DMS114 treated with DMSO at 0.1 percent for 48 hours (cell line): ENCODE measurements at regions not wholly inside any gene's neighbourhood (a gene's known extent, or its start where the extent isn't known, plus 50 kb on each side); places are given as distances from the start of the nearest gene placed in this dataset.
"Not testable (repeated sequence)": the region's sequence is repeated elsewhere in the genome, so short reads cannot be mapped to it uniquely, and the experiment has no call there.

ENCODE experiments used
- DNase-seq: peaks from one replicate; lab custom pipeline; 2025; ENCODE audit not compliant: unreplicated experiment; lab: John Stamatoyannopoulos, UW

GRCh38 chr2:172253190-172254052, 150.7 kb upstream of the DLX2 start:
- DNase-seq = no peak

- DNase-seq = no peak
Observed at GRCh38 chr2:172256886-172257285, 154.2 kb upstream of the DLX2 start.

DNA sequence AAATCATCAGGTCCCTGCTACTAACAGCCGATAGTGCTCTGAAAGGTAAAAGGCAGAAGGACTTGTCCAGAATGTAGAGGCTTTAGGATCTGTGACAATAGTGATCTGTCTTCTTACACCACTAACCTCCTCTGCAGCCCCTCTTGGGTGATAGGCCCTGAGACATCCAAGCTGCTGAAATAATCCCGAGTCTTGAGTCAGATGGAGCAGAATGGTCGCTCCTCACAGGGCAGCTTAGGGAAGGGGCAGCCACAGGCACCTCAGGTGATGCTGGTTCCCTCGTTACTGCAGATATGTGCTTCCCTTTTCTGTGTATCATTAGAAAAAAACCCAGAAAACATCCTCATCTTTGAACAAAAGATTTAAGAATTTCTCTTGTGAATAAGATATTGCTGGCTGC, 157.1 kb upstream of the DLX2 start:
- DNase-seq = no peak

GRCh38 chr2:172260336-172260735, 157.6 kb upstream of the DLX2 start:
- DNase-seq = no peak

DNA sequence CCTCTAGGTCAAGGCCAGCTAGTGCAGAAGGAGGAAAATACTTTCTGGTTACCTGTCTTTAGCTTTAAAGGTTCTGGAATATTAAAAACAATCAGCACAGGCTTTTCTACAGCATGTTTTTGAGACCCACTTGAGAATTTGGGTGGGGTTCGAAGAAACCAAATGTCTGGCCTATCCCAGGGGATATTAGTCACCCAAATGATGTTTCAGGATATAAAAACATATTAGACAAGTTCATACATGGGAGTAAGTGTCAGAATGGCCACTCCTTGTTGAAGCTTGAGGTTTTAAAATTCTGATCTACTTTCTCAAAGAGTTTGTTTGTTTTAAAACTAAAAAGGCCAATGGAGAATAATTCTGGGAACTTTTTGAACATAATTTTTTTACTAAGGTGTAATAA, 158.6 kb upstream of the DLX2 start:
- DNase-seq = no peak

- DNase-seq = no peak
Observed at GRCh38 chr2:172262486-172262885, 159.8 kb upstream of the DLX2 start.

GRCh38 chr2:172264820-172265219, 162.1 kb upstream of the DLX2 start:
- DNase-seq = not testable (repeated sequence)

- DNase-seq = not testable (repeated sequence)
Observed at GRCh38 chr2:172269507-172270244, 157.7 kb upstream of the ITGA6 start.

DNA sequence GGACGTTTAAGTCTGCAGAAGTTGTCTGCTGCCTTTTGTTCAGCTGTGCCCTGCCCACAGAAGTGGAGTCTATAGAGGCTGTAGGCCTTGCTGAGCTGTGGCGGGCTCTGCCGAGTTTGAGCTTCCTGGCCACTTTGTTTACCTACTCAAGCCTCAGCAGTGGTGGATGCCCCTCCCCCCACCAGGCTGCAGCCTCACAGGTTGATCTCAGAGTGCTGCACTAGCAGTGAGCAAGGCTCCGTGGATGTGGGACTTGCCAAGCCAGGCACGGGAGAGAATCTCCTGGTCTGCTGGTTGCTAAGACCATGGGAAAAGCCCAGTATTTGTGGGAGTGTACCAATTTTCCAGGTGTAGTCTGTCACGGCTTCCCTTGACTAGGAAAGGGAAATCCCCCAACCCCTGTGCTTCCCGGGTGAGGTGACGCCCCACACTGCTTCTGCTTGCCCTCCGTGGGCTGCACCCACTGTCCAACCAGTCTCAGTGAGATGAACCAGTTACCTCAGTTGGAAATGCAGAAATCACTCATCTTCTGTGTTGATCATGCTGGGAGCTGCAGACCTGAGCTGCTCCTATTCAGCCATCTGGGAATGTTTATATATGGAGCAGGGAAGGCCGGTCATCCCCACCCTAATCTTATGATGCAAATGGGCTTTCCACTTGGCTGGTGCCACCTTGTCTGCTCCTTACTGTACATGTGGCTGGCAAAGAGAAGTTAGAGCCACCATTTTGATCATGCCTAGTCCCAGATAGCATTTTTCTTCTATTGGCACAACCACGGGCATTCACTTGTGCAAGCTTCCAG, 156.9 kb upstream of the ITGA6 start:
- DNase-seq = no peak

GRCh38 chr2:172273910-172274571, 153.3 kb upstream of the ITGA6 start:
- no peak for DNase-seq

- no peak for DNase-seq
Observed at GRCh38 chr2:172275239-172275638, 152.1 kb upstream of the ITGA6 start.

DNA sequence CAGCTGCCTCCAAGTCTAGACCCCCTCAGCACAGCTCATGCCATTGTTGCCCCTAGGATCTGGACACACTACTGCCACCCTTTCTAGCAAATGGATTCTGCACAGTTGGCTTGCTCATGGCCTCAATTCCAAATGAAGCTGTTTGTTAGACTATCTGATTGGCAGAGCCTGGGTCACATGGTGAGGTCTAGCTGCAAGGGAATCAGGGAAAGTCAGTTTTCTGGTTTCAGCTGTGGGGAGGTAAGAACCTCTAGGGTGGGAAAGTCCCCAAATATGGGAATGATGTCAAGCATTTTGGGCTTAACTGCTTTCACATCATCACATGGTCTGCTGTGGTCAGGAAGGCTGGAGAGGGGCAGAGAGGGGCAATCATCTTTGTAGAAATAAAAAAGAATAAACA, 150.4 kb upstream of the ITGA6 start:
- DNase-seq = no peak

- no peak for DNase-seq
Observed at GRCh38 chr2:172278667-172279066, 148.7 kb upstream of the ITGA6 start.

DNA sequence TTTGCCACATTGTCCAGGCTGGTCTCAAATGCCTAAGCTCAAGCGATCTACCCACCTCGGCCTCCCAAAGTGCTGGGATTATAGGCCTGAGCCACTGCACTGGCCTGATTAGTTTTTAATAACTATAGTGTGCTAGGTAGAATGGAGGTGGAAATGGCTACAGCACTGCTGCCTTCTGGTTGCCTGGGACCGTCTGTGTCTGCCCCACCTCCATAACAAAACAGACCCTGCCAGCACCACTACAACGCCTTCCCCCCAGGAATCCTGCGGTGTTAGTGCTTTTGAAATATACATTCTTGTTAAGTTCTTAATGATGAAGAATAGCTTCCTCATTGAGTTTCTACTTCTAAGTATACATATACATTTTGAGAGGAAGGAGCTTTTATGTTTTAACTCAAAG, 148.2 kb upstream of the ITGA6 start:
- no peak for DNase-seq

- DNase-seq = no peak
Observed at GRCh38 chr2:172279813-172280212, 147.6 kb upstream of the ITGA6 start.

DNA sequence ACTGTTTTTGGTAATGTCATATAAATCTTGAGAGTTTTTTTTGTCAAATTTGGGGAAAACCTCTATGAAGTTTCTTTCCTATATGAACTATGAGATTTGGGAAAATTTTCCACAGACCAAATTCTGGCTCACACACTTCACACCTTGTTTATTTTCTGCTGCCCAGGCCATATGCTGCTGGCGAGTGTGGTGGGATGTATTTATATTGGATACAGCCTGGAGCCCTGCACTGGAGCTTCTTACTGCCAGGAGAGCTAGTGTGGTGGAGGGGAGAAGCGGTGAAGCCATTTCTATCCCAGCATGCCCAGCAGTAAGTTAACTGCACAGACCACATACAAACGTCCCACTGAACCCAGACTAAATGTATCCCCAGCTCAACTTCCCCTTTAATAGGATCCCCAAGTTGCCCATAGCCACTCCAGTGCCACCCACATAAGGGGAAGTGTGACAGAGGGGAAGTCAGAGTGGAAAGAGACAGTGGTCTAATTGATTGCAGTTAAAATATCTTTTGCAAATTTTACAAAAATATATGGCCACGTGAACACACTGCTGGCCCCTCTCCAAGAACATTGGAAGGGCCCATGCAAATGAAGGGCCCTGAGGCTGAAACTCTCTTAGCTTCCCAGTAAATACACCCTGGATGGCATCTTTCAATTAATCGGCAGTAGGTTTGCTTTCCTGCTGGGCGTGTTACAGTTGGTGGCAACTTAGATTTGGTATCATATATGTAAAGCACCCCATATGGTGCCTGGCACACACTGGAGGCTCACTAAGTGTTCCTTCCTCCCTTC, 146.6 kb upstream of the ITGA6 start:
- no peak for DNase-seq

GRCh38 chr2:172281648-172282570, 145.5 kb upstream of the ITGA6 start:
- no peak for DNase-seq

DNA sequence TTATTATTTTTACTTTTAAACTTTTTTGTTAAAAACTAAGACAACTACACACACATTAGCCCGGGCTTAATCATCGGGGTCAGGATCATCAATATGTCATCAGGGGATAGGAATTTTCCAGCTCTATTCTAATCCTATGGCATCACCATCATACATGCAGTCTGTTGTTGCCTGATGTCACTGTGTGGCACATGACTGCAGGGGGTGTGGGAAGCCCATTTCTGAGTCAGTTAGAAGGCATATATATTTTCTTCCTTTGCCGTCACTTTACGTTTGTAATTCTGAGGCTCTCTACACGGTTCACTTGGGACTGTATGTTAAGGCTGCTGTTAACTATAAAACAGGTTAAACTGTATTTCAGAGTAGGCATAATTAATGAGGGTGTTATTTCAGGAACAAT, 144.4 kb upstream of the ITGA6 start:
- no peak for DNase-seq

DNA sequence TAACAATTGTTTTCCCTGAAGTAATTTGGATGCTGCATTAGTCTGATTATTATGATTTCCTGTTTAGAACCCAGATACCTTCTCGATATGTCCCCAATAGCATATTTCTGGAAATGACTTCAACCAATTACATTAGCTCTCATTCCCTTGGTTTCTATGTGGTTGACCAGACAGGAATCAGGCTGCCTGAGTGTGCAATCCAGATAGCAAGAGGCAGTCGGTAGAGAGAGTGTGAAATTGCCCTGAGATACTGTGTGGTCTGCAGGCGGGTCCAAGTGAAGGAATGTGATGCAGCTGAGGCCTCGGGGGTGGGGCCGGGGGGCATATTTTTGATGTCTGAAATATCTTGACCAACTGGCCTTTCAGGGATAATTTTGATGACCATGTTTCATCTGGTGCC, 143.9 kb upstream of the ITGA6 start:
- DNase-seq = no peak
